Heart left ventricle (tissue), 16 donors: ENCODE measurements at regions not wholly inside any gene's neighbourhood (a gene's known extent, or its start where the extent isn't known, plus 50 kb on each side); places are given as distances from the start of the nearest gene placed in this dataset.

Experiments
- ATAC-seq, 4 donors: fragments of 200-7000 bp; cut with Tn5 transposase; one replicate each; pipeline ENCODE4 v1.9.1; 2020 to 2022; ENCODE audit warnings: moderate library complexity in 4 of 4, mild to moderate bottlenecking in 3 of 4, moderate number of reproducible peaks in 1 of 4
- DNase-seq, 5 donors: peaks; one replicate each; pipeline ENCODE4 v3.0.0-alpha.2; 2020
- H3K27ac ChIP-seq, 12 donors: fragments of 200-600 bp; sonication (generic) in 4 of 12; one replicate each; pipeline versions ENCODE4 v1.5.0 to v1.8.0; 2016 to 2022; ENCODE audit warnings: mild to moderate bottlenecking in 2 of 12
- H3K27me3 ChIP-seq, 9 donors: fragments of 200-600 bp; sonication (generic) in 2 of 9; one replicate each; pipeline versions ENCODE4 v1.5.1 to v1.8.0; 2016 to 2022; ENCODE audit warnings: mild to moderate bottlenecking in 3 of 9
- H3K36me3 ChIP-seq, 9 donors: fragments of 200-600 bp; sonication (generic) in 2 of 9; one replicate each; pipeline versions ENCODE4 v1.5.0 to v1.8.0; 2018 to 2022; ENCODE audit warnings: mild to moderate bottlenecking in 2 of 9
- H3K4me1 ChIP-seq, 12 donors: fragments of 200-600 bp; sonication (generic) in 4 of 12; one replicate each; pipeline versions ENCODE4 v1.5.0 to v1.8.0; 2016 to 2022; ENCODE audit warnings: mild to moderate bottlenecking in 3 of 12
- H3K4me3 ChIP-seq, 12 donors: fragments of 200-600 bp; sonication (generic) in 4 of 12; one replicate each; pipeline versions ENCODE4 v1.5.0 to v1.8.0; 2017 to 2022; ENCODE audit warnings: mild to moderate bottlenecking in 9 of 12, moderate library complexity in 4 of 12
- H3K9me3 ChIP-seq, 12 donors: fragments of 200-600 bp; sonication (generic) in 4 of 12; one replicate each; pipeline versions ENCODE4 v1.5.0 to v1.8.0; 2016 to 2022; ENCODE audit warnings: mild to moderate bottlenecking in 1 of 12
- CTCF ChIP-seq, 12 donors: fragments of 200-600 bp; sonication (generic) in 4 of 12; IDR thresholded peaks; one replicate each; pipeline versions ENCODE4 v1.5.0 to v1.8.0; 2018 to 2022; ENCODE audit warnings: antibody characterized with exemption in 12 of 12, mild to moderate bottlenecking in 5 of 12
- POLR2A ChIP-seq, 2 donors: fragments of 450-650 bp; IDR thresholded peaks; one replicate each; pipeline ENCODE4 v1.6.1; 2017; ENCODE audit warnings: antibody characterized with exemption in 2 of 2, mild to moderate bottlenecking in 2 of 2, moderate library complexity in 2 of 2
- WGBS, 4 donors: extraction: QIAGEN DNeasy Blood & Tissue Kit in 2 of 4; methylation state at CpG; one replicate each; pipeline versions ENCODE4 v1.1.5 to v1.1.7; 2013 to 2018; 5-methylcytosine and 5-hydroxymethylcytosine counted together
- intact Hi-C, 10 donors: fragments of 100-400 bp; cut with DNase I; formaldehyde crosslinking; loops; one replicate each; pipeline versions ENCODE4 v1.11.1 to v1.14.2; 2022
- donor health status: ischemic (EF 13 %, LVEDD 7.1; RV severe dilation, severe dysfunction).
- donor health status: healthy with polysubstance abuse.
- donor health status: DM: no; HTN: yes; CAD: no.
- donor health status: DM: no; HTN: no; CAD: no.
- donor health status: ischemic (EF 25% LVEDD 6.9; RV normal size, moderate dysfunction).
- donor health status: ischemic (EF 25% LVEDD 5.7; RV mildly dilated, moderate dysfunction).
- donor health status: healthy.
- donor health status: DM: yes; HTN: yes; CAD: no.
- donor health status: ischemic (EF 35%, LVEDD 5.7; RV mildly dilated, moderate dysfunction).
- donor health status: nonischemic (EF 11% LVEDD 7.7; RV severe dilation, severe dysfunction).
- donor health status: DM: yes; HTN: yes; CAD: no.
- donor health status: PGD.
- donor health status: ischemic (EF 29% LVEDD 5.4; RV normal size, mild dysfunction).
- donor health status: nonischemic (EF 23%, LVEDD 6.1; RV moderate dilation, normal function).

GRCh38 chr12:96103067-96103644, 67.8 kb upstream of the LTA4H start:
- no peaks in the 10 kb centered on the region for H3K9me3 ChIP-seq
- peak overlapping the region in 9 of 12 donors; percentile 1 to 59 (median 32) for H3K27ac ChIP-seq
- H3K27me3 ChIP-seq: no peaks in the 10 kb centered on the region
- DNase-seq: peak; percentile 36 to 68 (median 41)
- no peak overlapping the region for H3K4me3 ChIP-seq
- 33 to 50% (median 44%) methylated on average over 8 of the region's 8 CpGs for WGBS, 4 donors
- H3K36me3 ChIP-seq: no peaks in the 10 kb centered on the region
- peak in 3 of 4 donors; percentile 45 to 54 (median 47) for ATAC-seq
- H3K4me1 ChIP-seq: peaks cover 0 to 42% (median 16%) of the 10 kb centered on the region in 12 donors
- no peak for TF ChIP-seq POLR2A (IDR thresholded peaks at IDR 0.05)
- TF ChIP-seq CTCF (IDR thresholded peaks at IDR 0.05): no peak
- intact Hi-C loops: no loop called here

DNA sequence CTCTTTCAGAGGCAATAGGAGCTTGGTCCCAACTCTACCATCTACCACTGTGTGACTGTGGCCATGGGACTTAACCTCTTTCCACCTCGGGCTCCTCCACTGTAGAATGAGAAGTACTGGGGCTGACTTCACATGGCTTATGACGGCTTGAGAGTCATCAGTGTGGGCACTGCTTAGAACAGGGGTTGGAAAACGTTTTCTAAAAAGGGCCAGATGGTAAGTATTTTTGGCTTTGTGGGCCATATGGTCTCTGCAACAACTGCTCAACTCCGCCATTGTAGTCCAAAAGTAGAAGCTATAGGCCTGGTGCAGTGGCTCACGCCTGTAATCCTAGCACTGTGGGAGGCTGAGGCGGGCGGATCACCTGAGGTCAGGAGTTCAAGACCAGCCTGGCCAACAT, 69.2 kb upstream of the LTA4H start:
- TF ChIP-seq POLR2A (IDR thresholded peaks at IDR 0.05) (no peak), CTCF (IDR thresholded peaks at IDR 0.05) (no peak)

GRCh38 chr12:96106137-96106536, 70.8 kb upstream of the LTA4H start:
- peaks cover 0 to 28% (median 13%) of the 10 kb centered on the region in 12 donors for H3K4me1 ChIP-seq
- H3K4me3 ChIP-seq: no peak overlapping the region
- no peaks in the 10 kb centered on the region for H3K9me3 ChIP-seq
- no peaks in the 10 kb centered on the region for H3K36me3 ChIP-seq
- H3K27ac ChIP-seq: peak overlapping the region in 4 of 12 donors; percentile 10 to 88 (median 44)
- intact Hi-C loops: loop anchor here in 2 of 10 donors (2.0 to 5.0 kb wide), 4 partner anchors 27 to 61 kb away; no protein-coding TSS in a partner anchor
- TF ChIP-seq CTCF (IDR thresholded peaks at IDR 0.05) (no peak), POLR2A (IDR thresholded peaks at IDR 0.05) (no peak)
- WGBS, 4 donors: 76 to 90% (median 81%) methylated on average over 2 of the region's 2 CpGs
- no peak for DNase-seq
- no peak for ATAC-seq
- H3K27me3 ChIP-seq: no peaks in the 10 kb centered on the region

More for the DNA sequence above, 69.2 kb upstream of the LTA4H start:
- Histone ChIP-seq H3K4me3 (no peak overlapping the region), H3K27ac (peak overlapping the region in 4 of 12 donors; percentile 9 to 24 (median 13)), H3K4me1 (peaks cover 0 to 38% (median 17%) of the 10 kb centered on the region in 12 donors), H3K36me3 (no peaks in the 10 kb centered on the region), H3K9me3 (no peaks in the 10 kb centered on the region), H3K27me3 (no peaks in the 10 kb centered on the region)
- WGBS, 4 donors: 89 to 91% (median 90%) methylated on average over 7 of the region's 7 CpGs
- ATAC-seq (no peak), DNase-seq (no peak)
- intact Hi-C loops: no loop called here

DNA sequence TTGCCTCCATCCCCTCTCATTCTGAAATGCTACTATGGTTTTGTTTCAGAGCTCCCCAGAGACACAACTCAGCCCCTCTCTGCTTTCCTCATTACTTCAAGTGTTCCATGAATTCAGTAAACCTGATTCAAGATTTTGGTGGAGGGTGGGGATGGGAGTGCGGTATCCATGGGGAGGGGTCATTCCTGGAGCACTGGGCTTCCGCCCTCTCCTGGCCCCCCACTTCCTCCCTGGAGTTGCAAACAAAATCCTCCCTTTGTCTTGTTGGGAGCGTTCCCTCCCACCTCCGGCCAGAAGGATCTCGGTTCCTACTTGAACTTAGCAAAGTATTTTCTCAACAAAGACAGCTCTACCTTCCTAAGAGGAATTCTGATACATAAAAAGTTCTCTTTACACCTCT, 71.8 kb upstream of the LTA4H start:
- Histone ChIP-seq H3K27ac (peak overlapping the region; percentile 48 to 88 (median 76)), H3K4me1 (peaks cover 0 to 28% (median 14%) of the 10 kb centered on the region in 12 donors), H3K27me3 (no peaks in the 10 kb centered on the region), H3K9me3 (no peaks in the 10 kb centered on the region), H3K36me3 (no peaks in the 10 kb centered on the region), H3K4me3 (no peak overlapping the region)
- intact Hi-C loops: loop anchor here in 2 of 10 donors (2.0 to 5.0 kb wide), 4 partner anchors 28 to 60 kb away; no protein-coding TSS in a partner anchor
- ATAC-seq: peak; percentile 56 to 89 (median 66)
- WGBS, 4 donors: 55 to 74% (median 63%) methylated on average over 5 of the region's 5 CpGs
- TF ChIP-seq CTCF (IDR thresholded peaks at IDR 0.05): no peak
- no peak for TF ChIP-seq POLR2A (IDR thresholded peaks at IDR 0.05)
- DNase-seq: peak in 4 of 5 donors; percentile 32 to 66 (median 64)
